ENCODE measurements at regions not wholly inside any gene's neighbourhood (a gene's known extent, or its start where the extent isn't known, plus 50 kb on each side); places are given as distances from the start of the nearest gene placed in this dataset.

DNA sequence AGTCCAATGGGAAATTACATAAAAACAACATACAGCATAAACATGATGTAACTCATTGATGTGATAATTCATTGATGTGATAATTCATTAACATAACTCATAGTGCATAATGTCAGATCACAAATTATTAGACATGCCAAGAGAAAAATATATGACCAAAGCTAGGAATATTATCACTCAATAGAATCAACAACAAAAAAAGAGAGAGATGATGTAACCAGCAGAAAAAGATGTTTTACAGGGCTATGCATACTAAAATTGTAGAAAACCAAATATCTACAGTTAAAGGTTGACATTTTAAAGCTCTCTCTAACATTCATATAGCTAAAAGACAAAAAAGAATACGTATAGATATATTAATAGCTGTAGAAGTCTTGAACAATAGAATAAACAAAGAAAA is 1067.2 kb upstream of the ADGRB3 start:
- POLR2A ChIA-PET: no interaction called here
- intact Hi-C loops (cut with micrococcal nuclease; ENCODE audit: unreplicated experiment): no loop called here

More for the DNA sequence above, 1067.2 kb upstream of the ADGRB3 start:
- BruUV-seq (replicated peaks): no TSS peak
- H3K4me1 ChIP-seq (ENCODE audit: control insufficient read depth, insufficient read depth, low read length): no peaks in the 10 kb centered on the region
- SMC1A ChIA-PET (ENCODE audit: uncharacterized antibody, unreplicated experiment): no interaction called here
- no peak overlapping the region for H3K4me3 ChIP-seq
- H3K36me3 ChIP-seq (ENCODE audit: control insufficient read depth in 2 of 2, insufficient read depth in 2 of 2, low read length in 1 of 2): no peaks in the 10 kb centered on the region
- no peak overlapping the region for H2AFZ ChIP-seq (ENCODE audit: control insufficient read depth, low read depth, low read length)
- no peak overlapping the region for H3K9ac ChIP-seq (ENCODE audit: control insufficient read depth, insufficient read depth, low read length)
- CTCF ChIA-PET: no interaction called here
- no peak overlapping the region for H3K4me2 ChIP-seq (ENCODE audit: control insufficient read depth, insufficient read depth)
- H3K9me3 ChIP-seq (replicated peaks; ENCODE audit: control insufficient read depth, insufficient read depth, low read length): no peaks in the 10 kb centered on the region
- FAIRE-seq: no peak
- no peaks in the 10 kb centered on the region for H3K27me3 ChIP-seq (replicated peaks in 1 of 2; ENCODE audit: control insufficient read depth in 2 of 2, insufficient read depth in 2 of 2, low read length in 1 of 2)
- RAD21 ChIA-PET (ENCODE audit: unreplicated experiment): no interaction called here
- in situ Hi-C loops (cut with MboI): no loop called here
- H4K20me1 ChIP-seq (ENCODE audit: control insufficient read depth, insufficient read depth): no peaks in the 10 kb centered on the region
- no peaks in the 10 kb centered on the region for H3K79me2 ChIP-seq (ENCODE audit: control insufficient read depth, insufficient read depth, low read length)
- no peak for DNase-seq (ENCODE audit: low read depth, low spot score)
- WGBS (ENCODE audit: insufficient coverage, insufficient replicate concordance, low lambda C conversion rate, missing lambda C conversion rate): 56% methylated on average over 1 of the region's 1 CpG
- no peak overlapping the region for H3K27ac ChIP-seq (ENCODE audit: control insufficient read depth, insufficient read depth)
- no peak for TF ChIP-seq RFX5 (IDR thresholded peaks at IDR 0.05; ENCODE audit: low read depth, low read length)
- TF ChIP-seq NFYB (IDR thresholded peaks at IDR 0.05; ENCODE audit: insufficient read depth, low read depth, low read length): no peak
- TF ChIP-seq RAD21 (IDR thresholded peaks at IDR 0.05; ENCODE audit: insufficient read depth, low read depth, low read length): no peak
- TF ChIP-seq POU2F2 (IDR thresholded peaks at IDR 0.05; ENCODE audit: borderline replicate concordance, low read depth, low read length): no peak
- TF ChIP-seq CEBPB (IDR thresholded peaks at IDR 0.05; ENCODE audit: borderline replicate concordance in 1 of 2, low read depth in 2 of 2, low read length in 2 of 2): no peak
- no peak for TF ChIP-seq ZBTB4 (CRISPR knock-in tag; IDR thresholded peaks at IDR 0.05)
- no peak for TF ChIP-seq MEF2A (IDR thresholded peaks at IDR 0.05; ENCODE audit: insufficient read depth, low read depth, low read length)
- no peak for TF ChIP-seq ZZZ3 (IDR thresholded peaks at IDR 0.05; ENCODE audit: control insufficient read depth, insufficient read length, low read depth)
- TF ChIP-seq CBFB (IDR thresholded peaks at IDR 0.05; ENCODE audit: low read depth): no peak
- TF ChIP-seq MXI1 (IDR thresholded peaks at IDR 0.05; ENCODE audit: low read depth, low read length): no peak
- no peak for TF ChIP-seq LARP7 (IDR thresholded peaks at IDR 0.05)
- no peak for TF ChIP-seq PML (IDR thresholded peaks at IDR 0.05; ENCODE audit: low read length)
- TF ChIP-seq STAT3 (IDR thresholded peaks at IDR 0.05; ENCODE audit: low read depth, low read length): no peak
- TF ChIP-seq ZBTB40 (IDR thresholded peaks at IDR 0.05; ENCODE audit: borderline replicate concordance): no peak
- TF ChIP-seq CREB1 (IDR thresholded peaks at IDR 0.05; ENCODE audit: low read depth): no peak
- no peak for ATAC-seq
